ENCODE measurements at regions not wholly inside any gene's neighbourhood (a gene's known extent, or its start where the extent isn't known, plus 50 kb on each side); places are given as distances from the start of the nearest gene placed in this dataset.
A peak's percentile ranks its signal among the peaks of the same experiment; 100 is the strongest.

- DNase-seq: no peak
These were observed 65.0 kb downstream of the CBLN1 start for GRCh38 chr16:49216593-49216992.

- DNase-seq: no peak
These were observed 68.0 kb downstream of the CBLN1 start for GRCh38 chr16:49213594-49213993.

- no peak for DNase-seq
These were observed 77.4 kb downstream of the CBLN1 start for GRCh38 chr16:49204191-49204590.

GRCh38 chr16:49203361-49203760 is 78.3 kb downstream of the CBLN1 start:
- DNase-seq: no peak

- no peak for DNase-seq
These were observed 80.5 kb downstream of the CBLN1 start for GRCh38 chr16:49201118-49201517.

GRCh38 chr16:49200223-49200820 is 81.3 kb downstream of the CBLN1 start:
- DNase-seq: no peak

GRCh38 chr16:49195237-49195548 is 86.4 kb downstream of the CBLN1 start:
- no peak for DNase-seq

GRCh38 chr16:49194537-49195236 is 87.0 kb downstream of the CBLN1 start:
- no peak for DNase-seq

- no peak for DNase-seq
These were observed 88.0 kb downstream of the CBLN1 start for GRCh38 chr16:49193596-49193995.

GRCh38 chr16:49189286-49189685 is 92.4 kb downstream of the CBLN1 start:
- no peak for DNase-seq

- no peak for DNase-seq
These were observed 97.7 kb downstream of the CBLN1 start for GRCh38 chr16:49183911-49184310.

GRCh38 chr16:49181791-49182518 is 99.7 kb downstream of the CBLN1 start:
- no peak for DNase-seq

GRCh38 chr16:49179714-49180330 is 101.8 kb downstream of the CBLN1 start:
- no peak for DNase-seq

GRCh38 chr16:49168126-49168525 is 113.5 kb downstream of the CBLN1 start:
- no peak for DNase-seq

- DNase-seq: no peak
These were observed 116.6 kb downstream of the CBLN1 start for GRCh38 chr16:49165025-49165424.

GRCh38 chr16:49161191-49161590 is 120.4 kb downstream of the CBLN1 start:
- no peak for DNase-seq

GRCh38 chr16:49158029-49158642 is 123.5 kb downstream of the CBLN1 start:
- peak in 1 of 2 donors; percentile 2 for DNase-seq

- no peak for DNase-seq
These were observed 131.3 kb downstream of the CBLN1 start for GRCh38 chr16:49150341-49150740.

GRCh38 chr16:49148410-49148809 is 133.2 kb downstream of the CBLN1 start:
- DNase-seq: no peak

GRCh38 chr16:49140618-49141017 is 141.0 kb downstream of the CBLN1 start:
- DNase-seq: no peak

- DNase-seq: no peak
These were observed 151.2 kb downstream of the CBLN1 start for GRCh38 chr16:49130397-49130796.

GRCh38 chr16:49129935-49130334 is 151.7 kb downstream of the CBLN1 start:
- no peak for DNase-seq

- no peak for DNase-seq
These were observed 152.9 kb downstream of the CBLN1 start for GRCh38 chr16:49128740-49129139.

Data from inflammatory macrophage (primary cell).